ENCODE measurements at regions not wholly inside any gene's neighbourhood (a gene's known extent, or its start where the extent isn't known, plus 50 kb on each side); places are given as distances from the start of the nearest gene placed in this dataset.

DNA sequence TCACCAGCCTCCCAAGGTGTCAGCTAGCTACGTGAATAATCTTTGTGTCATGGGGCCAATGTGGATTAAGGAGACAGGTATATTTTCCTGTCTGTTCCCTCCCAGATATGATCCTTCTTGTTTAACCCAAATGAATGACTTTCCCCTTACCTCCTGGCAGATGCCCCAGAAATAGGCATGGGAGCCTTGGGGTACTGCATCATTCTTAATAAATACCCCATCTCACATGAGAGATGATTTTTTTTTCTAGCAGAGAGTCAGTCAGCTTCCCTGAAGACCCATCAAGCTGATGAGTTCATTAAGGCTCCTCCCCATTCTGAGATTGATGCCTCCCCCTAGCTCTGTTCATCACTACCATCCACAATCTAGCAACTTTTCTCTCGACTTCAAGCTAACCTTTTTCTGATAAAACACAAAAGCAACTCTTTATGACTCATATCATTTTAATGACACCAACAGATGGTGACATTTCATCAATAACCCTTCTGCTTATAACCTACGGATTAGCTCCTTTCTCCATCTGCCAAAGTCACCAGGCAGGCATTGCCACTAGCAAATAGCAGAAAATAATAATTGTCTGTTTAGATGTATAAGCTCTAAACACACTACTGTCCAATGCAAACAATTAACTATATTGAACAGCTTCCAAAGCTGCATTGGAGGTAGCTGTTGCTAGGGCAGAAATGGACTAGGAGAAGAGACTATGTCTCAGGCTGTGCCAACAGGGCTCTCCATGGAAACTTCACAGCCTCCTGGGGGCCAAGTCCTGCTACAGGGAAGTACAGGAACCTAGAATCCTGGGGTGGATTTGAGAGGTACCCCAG, 143.7 kb downstream of the ACER2 start:
- peak overlapping the region in 1 of 6 donors; percentile 11 for H3K27ac Mint-ChIP-seq
- H3K4me1 Mint-ChIP-seq: peaks cover 7 to 15% (median 15%) of the 10 kb centered on the region in 3 donors
- no peak for DNase-seq
- ATAC-seq (ENCODE audit: low read depth in 2 of 2): no peak
- no peak overlapping the region for H3K4me3 Mint-ChIP-seq
- peaks cover 0 to 12% (median 5%) of the 10 kb centered on the region in 7 donors for H3K9me3 Mint-ChIP-seq
- no peaks in the 10 kb centered on the region for H3K36me3 Mint-ChIP-seq
- no peaks in the 10 kb centered on the region for H3K27me3 Mint-ChIP-seq

GRCh38 chr9:19551124-19551929, 142.5 kb downstream of the ACER2 start:
- no peaks in the 10 kb centered on the region for H3K36me3 Mint-ChIP-seq
- H3K27ac Mint-ChIP-seq: peak overlapping the region in 1 of 6 donors; percentile 14
- peaks cover 7 to 15% (median 15%) of the 10 kb centered on the region in 3 donors for H3K4me1 Mint-ChIP-seq
- H3K4me3 Mint-ChIP-seq: peak overlapping the region in 5 of 8 donors; percentile 27 to 67 (median 37)
- H3K9me3 Mint-ChIP-seq: peaks cover 0 to under 1% (median 0%) of the 10 kb centered on the region in 7 donors
- H3K27me3 Mint-ChIP-seq: no peaks in the 10 kb centered on the region
- DNase-seq (no peak), ATAC-seq (ENCODE audit: low read depth in 2 of 2) (no peak)

GRCh38 chr9:19550009-19550408, 141.2 kb downstream of the ACER2 start:
- ATAC-seq (ENCODE audit: low read depth in 2 of 2): no peak

DNA sequence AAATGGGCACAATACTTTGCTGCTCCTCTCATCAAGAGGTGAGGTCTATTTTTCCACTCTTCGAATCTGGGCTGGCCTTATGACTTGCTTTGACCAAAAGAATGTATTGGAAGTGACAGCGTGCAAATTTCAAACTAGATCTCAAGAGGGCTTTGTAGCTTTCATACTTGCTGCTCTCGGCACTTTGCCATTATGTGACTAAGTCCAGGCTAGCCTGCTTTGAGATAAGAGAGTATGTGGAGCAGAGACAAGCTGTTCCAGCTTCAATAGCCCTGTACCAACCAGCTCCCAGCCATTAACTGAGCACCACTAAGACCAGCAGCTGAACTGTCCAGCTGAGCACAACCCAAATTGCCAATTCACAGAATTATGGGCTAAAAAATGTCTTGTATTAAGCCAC, 124.6 kb downstream of the ACER2 start:
- H3K4me3 Mint-ChIP-seq: no peak overlapping the region
- no peak overlapping the region for H3K27ac Mint-ChIP-seq
- no peaks in the 10 kb centered on the region for H3K36me3 Mint-ChIP-seq

More at GRCh38 chr9:19550009-19550408, 141.2 kb downstream of the ACER2 start:
- H3K27me3 Mint-ChIP-seq: no peaks in the 10 kb centered on the region
- peaks cover 7 to 15% (median 15%) of the 10 kb centered on the region in 3 donors for H3K4me1 Mint-ChIP-seq
- no peaks in the 10 kb centered on the region for H3K36me3 Mint-ChIP-seq
- no peak overlapping the region for H3K4me3 Mint-ChIP-seq
- H3K9me3 Mint-ChIP-seq: peaks cover 0 to 5% (median 2%) of the 10 kb centered on the region in 7 donors
- peak overlapping the region in 1 of 6 donors; percentile 19 for H3K27ac Mint-ChIP-seq
- no peak for DNase-seq

GRCh38 chr9:19527663-19528062, 118.9 kb downstream of the ACER2 start:
- ATAC-seq (ENCODE audit: low read depth in 2 of 2) (no peak), DNase-seq (no peak)
- H3K27ac Mint-ChIP-seq: no peak overlapping the region
- H3K36me3 Mint-ChIP-seq: no peaks in the 10 kb centered on the region
- peaks cover 0 to 4% (median 0%) of the 10 kb centered on the region in 3 donors for H3K27me3 Mint-ChIP-seq
- H3K4me1 Mint-ChIP-seq: no peaks in the 10 kb centered on the region
- no peak overlapping the region for H3K4me3 Mint-ChIP-seq
- no peaks in the 10 kb centered on the region for H3K9me3 Mint-ChIP-seq

More for the DNA sequence above, 124.6 kb downstream of the ACER2 start:
- Mint-ChIP-seq H3K27me3 (peaks cover 0 to 1% (median 0%) of the 10 kb centered on the region in 3 donors), H3K9me3 (peaks cover 0 to 18% (median 9%) of the 10 kb centered on the region in 7 donors), H3K4me1 (no peaks in the 10 kb centered on the region)
- ATAC-seq (ENCODE audit: low read depth in 2 of 2) (no peak), DNase-seq (no peak)

DNA sequence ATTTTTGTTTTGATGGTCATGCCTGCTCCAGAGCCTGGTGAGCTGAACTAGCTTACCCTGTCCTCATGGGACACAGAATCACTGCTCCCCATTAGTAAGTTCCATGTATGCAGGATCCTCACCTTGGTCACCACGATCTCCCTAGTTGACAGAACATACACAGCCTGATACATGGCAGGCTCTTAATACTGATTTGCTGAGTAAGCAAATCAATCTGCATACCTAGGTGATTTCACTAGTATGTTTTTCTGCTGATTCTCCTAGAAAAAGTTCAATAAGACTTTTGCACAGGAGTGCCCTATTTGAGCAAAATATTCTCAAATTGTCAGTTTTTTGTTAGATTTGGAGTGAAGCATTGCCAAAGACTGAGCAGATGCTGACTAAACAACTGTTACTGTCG, 113.7 kb downstream of the ACER2 start:
- no peak overlapping the region for H3K4me3 Mint-ChIP-seq
- DNase-seq (no peak), ATAC-seq (ENCODE audit: low read depth in 2 of 2) (no peak)
- H3K27ac Mint-ChIP-seq: no peak overlapping the region
- no peaks in the 10 kb centered on the region for H3K9me3 Mint-ChIP-seq
- H3K4me1 Mint-ChIP-seq: no peaks in the 10 kb centered on the region
- no peaks in the 10 kb centered on the region for H3K36me3 Mint-ChIP-seq
- H3K27me3 Mint-ChIP-seq: no peaks in the 10 kb centered on the region

DNA sequence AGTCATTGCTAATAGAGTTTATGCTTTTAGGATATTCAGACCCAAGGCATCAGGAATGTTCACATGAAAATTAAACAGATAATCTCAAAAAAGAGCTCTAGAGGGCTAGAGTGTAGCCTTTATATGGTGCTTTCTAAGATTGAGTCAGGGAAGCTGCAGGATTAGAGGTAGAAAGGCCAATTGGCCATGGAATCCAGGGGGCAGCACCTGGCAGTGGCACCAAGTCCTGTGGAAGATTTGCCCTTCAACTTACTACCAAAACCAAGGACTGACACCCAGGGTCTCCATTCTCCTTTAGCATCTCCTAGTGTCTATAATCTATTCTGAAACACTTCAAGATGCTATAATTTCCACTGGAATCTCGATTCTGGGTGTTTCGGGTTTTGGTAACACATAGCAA, 112.4 kb downstream of the ACER2 start:
- no peak overlapping the region for H3K27ac Mint-ChIP-seq
- no peak for DNase-seq
- no peaks in the 10 kb centered on the region for H3K9me3 Mint-ChIP-seq
- ATAC-seq (ENCODE audit: low read depth in 2 of 2): no peak
- no peaks in the 10 kb centered on the region for H3K4me1 Mint-ChIP-seq
- H3K27me3 Mint-ChIP-seq: peaks cover 0 to 4% (median 1%) of the 10 kb centered on the region in 3 donors
- H3K4me3 Mint-ChIP-seq: no peak overlapping the region
- H3K36me3 Mint-ChIP-seq: no peaks in the 10 kb centered on the region

DNA sequence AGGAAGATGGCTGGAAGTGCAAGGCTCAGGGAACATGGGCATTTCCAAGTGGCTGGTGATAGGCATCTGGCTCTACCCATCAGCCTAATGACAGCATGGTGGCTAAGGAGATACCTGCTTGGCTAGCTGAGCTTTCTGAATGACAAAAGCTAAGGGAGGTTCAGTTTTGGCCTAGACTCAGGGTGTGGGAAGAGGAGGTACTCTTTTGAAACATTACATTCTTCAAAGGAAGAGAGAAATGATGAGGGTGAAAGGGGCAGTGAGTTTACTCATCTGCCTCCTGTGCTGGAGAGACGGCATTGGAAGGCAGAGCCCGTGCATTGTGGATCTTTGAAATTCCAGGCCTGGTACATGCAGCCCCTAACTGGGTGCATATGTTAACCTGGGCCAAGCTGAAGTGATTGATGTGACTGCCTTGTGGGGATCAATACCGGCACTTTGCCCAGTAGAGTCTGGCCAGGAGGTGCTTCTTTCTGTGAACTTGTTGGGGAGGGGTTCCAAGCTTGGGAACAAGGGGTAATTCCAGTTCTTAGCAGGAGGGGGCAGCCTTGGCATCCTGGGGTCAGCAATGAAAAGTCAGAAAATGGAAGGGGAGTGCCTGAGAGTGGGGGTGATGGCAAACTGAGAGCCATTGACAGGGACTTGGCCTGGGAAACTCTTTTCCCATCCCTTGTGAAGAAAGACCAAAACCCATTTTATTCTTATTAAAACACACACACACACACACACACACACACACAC, 108.6 kb downstream of the ACER2 start:
- Mint-ChIP-seq H3K27me3 (peaks cover 3 to 10% (median 4%) of the 10 kb centered on the region in 3 donors), H3K36me3 (no peaks in the 10 kb centered on the region), H3K4me3 (no peak overlapping the region), H3K9me3 (no peaks in the 10 kb centered on the region), H3K27ac (no peak overlapping the region), H3K4me1 (no peaks in the 10 kb centered on the region)
- ATAC-seq (ENCODE audit: low read depth in 2 of 2) (no peak), DNase-seq (no peak)

- Mint-ChIP-seq H3K27ac (no peak overlapping the region), H3K9me3 (no peaks in the 10 kb centered on the region), H3K36me3 (no peaks in the 10 kb centered on the region), H3K4me3 (no peak overlapping the region), H3K27me3 (peaks cover 3 to 10% (median 4%) of the 10 kb centered on the region in 3 donors), H3K4me1 (no peaks in the 10 kb centered on the region)
- DNase-seq (no peak), ATAC-seq (ENCODE audit: low read depth in 2 of 2) (no peak)
Measured at GRCh38 chr9:19516348-19516747, 107.5 kb downstream of the ACER2 start.

DNA sequence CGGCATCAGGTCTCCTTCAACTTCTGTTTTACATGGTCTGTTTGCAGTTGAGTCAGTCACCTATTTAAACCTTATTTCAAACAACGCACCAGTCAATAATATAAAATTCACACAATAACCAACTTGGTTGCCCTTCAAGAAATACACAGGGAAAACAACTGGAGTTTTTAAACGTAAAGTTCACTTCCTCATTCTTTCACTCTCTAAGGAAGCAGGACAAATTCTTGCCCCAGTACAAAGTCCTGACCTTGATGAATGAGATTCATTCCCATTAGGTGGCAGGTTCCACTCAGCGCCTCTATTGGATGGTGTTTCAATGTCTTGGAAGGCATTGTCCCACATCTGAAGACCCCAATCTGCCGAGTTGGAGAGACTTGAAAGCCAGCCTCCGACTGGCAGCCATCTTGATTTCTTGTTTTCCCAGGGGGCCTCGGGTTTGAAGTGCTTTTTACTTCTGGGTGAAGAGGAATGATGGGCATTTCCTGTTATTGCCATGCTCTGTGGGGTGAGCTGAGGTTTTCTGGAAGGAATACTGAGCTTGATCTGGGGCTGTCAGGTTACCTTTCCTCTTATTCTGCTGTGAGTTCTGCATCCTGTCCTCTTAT, 105.0 kb downstream of the ACER2 start:
- Mint-ChIP-seq H3K9me3 (no peaks in the 10 kb centered on the region), H3K4me3 (no peak overlapping the region), H3K4me1 (no peaks in the 10 kb centered on the region), H3K27me3 (peaks cover 3 to 10% (median 4%) of the 10 kb centered on the region in 3 donors), H3K27ac (peak overlapping the region in 1 of 6 donors; percentile 1), H3K36me3 (no peaks in the 10 kb centered on the region)
- DNase-seq (no peak), ATAC-seq (ENCODE audit: low read depth in 2 of 2) (no peak)

DNA sequence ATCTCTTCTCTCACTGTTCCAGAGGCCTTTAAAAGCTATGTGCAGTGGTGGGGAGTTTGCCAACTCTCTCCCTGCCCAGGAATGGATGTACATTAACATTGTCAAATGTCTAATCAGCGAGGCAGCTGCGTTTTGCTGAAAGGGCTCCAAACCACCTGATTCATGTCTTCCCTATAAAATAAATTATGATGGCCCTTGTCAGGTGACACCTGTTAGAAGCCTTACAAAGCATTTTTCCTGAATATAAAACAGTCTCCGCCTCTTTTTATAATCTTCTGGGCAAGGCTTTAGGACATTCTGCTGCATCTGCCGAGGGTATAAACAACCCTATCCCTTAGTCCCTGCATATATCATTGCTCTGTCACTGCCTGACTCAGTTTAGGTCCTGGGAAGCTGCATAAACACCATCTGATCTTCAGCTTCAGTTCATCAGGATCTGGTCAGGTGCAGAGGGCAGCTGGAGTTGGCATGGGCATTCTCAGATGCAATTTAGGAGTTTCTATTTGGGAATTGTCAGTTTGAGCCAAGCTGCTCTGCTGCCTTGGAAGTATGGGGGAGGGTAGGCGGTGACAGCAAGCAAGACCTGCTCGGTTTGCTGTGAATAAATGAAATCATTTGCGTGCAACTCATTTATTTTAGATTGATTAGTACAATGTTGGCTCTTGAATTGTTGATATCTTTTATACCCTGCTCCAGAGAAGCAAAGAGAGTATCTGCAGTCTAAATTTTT, 103.5 kb downstream of the ACER2 start:
- Mint-ChIP-seq H3K4me3 (no peak overlapping the region), H3K27me3 (peaks cover 4 to 10% (median 5%) of the 10 kb centered on the region in 3 donors), H3K36me3 (no peaks in the 10 kb centered on the region), H3K4me1 (no peaks in the 10 kb centered on the region), H3K9me3 (no peaks in the 10 kb centered on the region), H3K27ac (no peak overlapping the region)
- ATAC-seq (ENCODE audit: low read depth in 2 of 2): no peak
- no peak for DNase-seq

GRCh38 chr9:19511694-19512093, 102.9 kb downstream of the ACER2 start:
- Mint-ChIP-seq H3K9me3 (no peaks in the 10 kb centered on the region), H3K27me3 (peaks cover 4 to 10% (median 10%) of the 10 kb centered on the region in 3 donors), H3K27ac (no peak overlapping the region), H3K4me3 (no peak overlapping the region), H3K4me1 (no peaks in the 10 kb centered on the region), H3K36me3 (no peaks in the 10 kb centered on the region)
- ATAC-seq (ENCODE audit: low read depth in 2 of 2) (no peak), DNase-seq (no peak)
